Smooth muscle cell (in vitro differentiated cells): ENCODE measurements at regions not wholly inside any gene's neighbourhood (a gene's known extent, or its start where the extent isn't known, plus 50 kb on each side); places are given as distances from the start of the nearest gene placed in this dataset.
A peak's percentile ranks its signal among the peaks of the same experiment; 100 is the strongest.

Experiments used
- DNase-seq: peaks from one replicate; lab custom pipeline; 2025; ENCODE audit not compliant: unreplicated experiment; lab: John Stamatoyannopoulos, UW
- H2AFZ ChIP-seq: fragments of 200-600 bp; sonication (generic); 2 replicates; pipeline ENCODE4 v1.6.0; 2016; ENCODE audit warnings: antibody characterized with exemption, low read depth, mild to moderate bottlenecking
- H3F3A ChIP-seq: fragments of 200-600 bp; sonication (generic); 2 replicates; pipeline ENCODE4 v1.6.0; 2017; ENCODE audit warnings: antibody characterized with exemption, low read depth
- H3K27ac ChIP-seq: fragments of 200-600 bp; sonication (generic); 2 replicates; pipeline ENCODE4 v1.5.1; 2016; ENCODE audit warnings: low read depth, mild to moderate bottlenecking
- H3K27me3 ChIP-seq: fragments of 200-600 bp; sonication (generic); 2 replicates; pipeline ENCODE4 v1.6.1; 2016; ENCODE audit warnings: low read depth, mild to moderate bottlenecking
- H3K36me3 ChIP-seq: fragments of 200-600 bp; sonication (generic); 2 replicates; pipeline ENCODE4 v1.5.1; 2016; ENCODE audit warnings: low read depth
- H3K4me1 ChIP-seq: fragments of 200-600 bp; sonication (generic); 2 replicates; pipeline ENCODE4 v1.5.1; 2016; ENCODE audit warnings: low read depth
- H3K4me2 ChIP-seq: fragments of 200-600 bp; sonication (generic); 2 replicates; pipeline ENCODE4 v1.6.0; 2016; ENCODE audit warnings: mild to moderate bottlenecking
- H3K4me3 ChIP-seq: fragments of 200-600 bp; sonication (generic); 2 replicates; pipeline ENCODE4 v1.5.1; 2016; ENCODE audit warnings: mild to moderate bottlenecking
- H3K79me2 ChIP-seq: fragments of 200-600 bp; sonication (generic); 2 replicates; pipeline ENCODE4 v1.6.0; 2016; ENCODE audit warnings: low read depth, mild to moderate bottlenecking
- H3K9ac ChIP-seq: fragments of 200-600 bp; sonication (generic); 2 replicates; pipeline ENCODE4 v1.6.0; 2016; ENCODE audit warnings: low read depth
- H3K9me3 ChIP-seq: fragments of 200-600 bp; sonication (generic); replicated peaks from 2 replicates; pipeline ENCODE4 v1.5.1; 2016; ENCODE audit warnings: low read depth
- H4K20me1 ChIP-seq: fragments of 200-600 bp; sonication (generic); 2 replicates; pipeline ENCODE4 v1.6.0; 2016; ENCODE audit warnings: low read depth
- WGBS: methylation state at CpG from one replicate; pipeline ENCODE4 v1.1.7; 2016; ENCODE audit warnings: low lambda C conversion rate; 5-methylcytosine and 5-hydroxymethylcytosine counted together
- TF ChIP-seq, protein P1 (sequence below): fragments of 200-600 bp; sonication (generic); IDR thresholded peaks from 2 replicates; pipeline ENCODE4 v1.5.1; 2017; ENCODE audit warnings: borderline replicate concordance, mild to moderate bottlenecking, antibody characterized with exemption; ENCODE audit not compliant: insufficient read depth, poor library complexity, severe bottlenecking

DNA sequence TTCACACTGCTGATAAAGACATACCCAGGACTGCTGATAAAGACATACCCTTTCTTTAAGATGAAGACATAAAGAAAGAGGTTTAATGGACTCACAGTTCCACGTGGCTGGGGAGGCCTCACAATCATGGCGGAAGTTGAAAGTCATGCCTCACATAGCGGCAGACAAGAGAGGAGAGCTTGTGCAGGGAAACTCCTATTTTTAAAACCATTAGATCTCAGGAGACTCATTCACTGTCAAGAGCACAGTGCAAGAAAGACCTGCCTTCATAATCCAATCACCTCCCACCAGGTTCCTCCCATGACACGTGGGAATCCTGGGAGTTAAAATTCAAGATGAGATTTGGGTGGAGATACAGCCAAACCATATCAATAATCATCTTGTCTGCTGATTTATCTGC is 278.1 kb downstream of the SLC6A15 start:
- H3K9me3 ChIP-seq, result no peaks in the 10 kb centered on the region
- H2AFZ ChIP-seq, result no peak overlapping the region
- peaks cover 3% of the 10 kb centered on the region for H3F3A ChIP-seq
- H3K27me3 ChIP-seq, result no peaks in the 10 kb centered on the region
- H3K4me1 ChIP-seq, result no peaks in the 10 kb centered on the region
- H3K4me3 ChIP-seq, result no peak overlapping the region
- TF ChIP-seq, protein P1, sequence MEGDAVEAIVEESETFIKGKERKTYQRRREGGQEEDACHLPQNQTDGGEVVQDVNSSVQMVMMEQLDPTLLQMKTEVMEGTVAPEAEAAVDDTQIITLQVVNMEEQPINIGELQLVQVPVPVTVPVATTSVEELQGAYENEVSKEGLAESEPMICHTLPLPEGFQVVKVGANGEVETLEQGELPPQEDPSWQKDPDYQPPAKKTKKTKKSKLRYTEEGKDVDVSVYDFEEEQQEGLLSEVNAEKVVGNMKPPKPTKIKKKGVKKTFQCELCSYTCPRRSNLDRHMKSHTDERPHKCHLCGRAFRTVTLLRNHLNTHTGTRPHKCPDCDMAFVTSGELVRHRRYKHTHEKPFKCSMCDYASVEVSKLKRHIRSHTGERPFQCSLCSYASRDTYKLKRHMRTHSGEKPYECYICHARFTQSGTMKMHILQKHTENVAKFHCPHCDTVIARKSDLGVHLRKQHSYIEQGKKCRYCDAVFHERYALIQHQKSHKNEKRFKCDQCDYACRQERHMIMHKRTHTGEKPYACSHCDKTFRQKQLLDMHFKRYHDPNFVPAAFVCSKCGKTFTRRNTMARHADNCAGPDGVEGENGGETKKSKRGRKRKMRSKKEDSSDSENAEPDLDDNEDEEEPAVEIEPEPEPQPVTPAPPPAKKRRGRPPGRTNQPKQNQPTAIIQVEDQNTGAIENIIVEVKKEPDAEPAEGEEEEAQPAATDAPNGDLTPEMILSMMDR, result no peak
- no peak for DNase-seq
- H3K79me2 ChIP-seq, result no peaks in the 10 kb centered on the region
- H3K27ac ChIP-seq, result no peak overlapping the region
- H3K9ac ChIP-seq, result no peak overlapping the region
- no peak overlapping the region for H3K4me2 ChIP-seq
- H4K20me1 ChIP-seq, result no peaks in the 10 kb centered on the region
- 89% methylated on average over 4 of the region's 4 CpGs for WGBS
- no peaks in the 10 kb centered on the region for H3K36me3 ChIP-seq

DNA sequence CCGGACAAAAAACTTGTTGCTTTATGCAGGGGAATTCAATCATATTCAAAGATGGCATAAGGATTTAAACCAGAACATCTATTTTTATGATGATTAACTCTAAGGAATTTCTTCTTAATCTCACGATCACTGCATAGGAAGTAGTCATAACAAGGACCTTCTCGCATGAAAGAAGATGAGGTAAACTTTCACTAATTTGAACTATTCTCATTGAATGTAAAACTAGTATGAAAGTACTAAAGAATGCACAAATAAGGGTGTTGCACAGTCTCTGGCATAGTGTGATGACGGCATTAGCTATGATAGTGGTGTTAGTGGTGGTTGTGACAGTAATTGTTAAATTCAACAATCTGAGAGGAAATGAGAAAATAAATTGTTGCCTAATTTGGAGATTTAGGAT is 280.0 kb downstream of the SLC6A15 start:
- H3K36me3 ChIP-seq, result no peaks in the 10 kb centered on the region
- WGBS, result 52% methylated on average over 4 of the region's 4 CpGs
- H2AFZ ChIP-seq, result no peak overlapping the region
- H3K4me3 ChIP-seq, result no peak overlapping the region
- H3K27me3 ChIP-seq, result no peaks in the 10 kb centered on the region
- no peak for DNase-seq
- no peaks in the 10 kb centered on the region for H3F3A ChIP-seq
- no peaks in the 10 kb centered on the region for H3K79me2 ChIP-seq
- H4K20me1 ChIP-seq, result no peaks in the 10 kb centered on the region
- no peaks in the 10 kb centered on the region for H3K4me1 ChIP-seq
- no peak overlapping the region for H3K4me2 ChIP-seq
- H3K27ac ChIP-seq, result peak overlapping the region; percentile 45
- H3K9me3 ChIP-seq, result no peaks in the 10 kb centered on the region
- TF ChIP-seq, protein P1, result no peak
- no peak overlapping the region for H3K9ac ChIP-seq

DNA sequence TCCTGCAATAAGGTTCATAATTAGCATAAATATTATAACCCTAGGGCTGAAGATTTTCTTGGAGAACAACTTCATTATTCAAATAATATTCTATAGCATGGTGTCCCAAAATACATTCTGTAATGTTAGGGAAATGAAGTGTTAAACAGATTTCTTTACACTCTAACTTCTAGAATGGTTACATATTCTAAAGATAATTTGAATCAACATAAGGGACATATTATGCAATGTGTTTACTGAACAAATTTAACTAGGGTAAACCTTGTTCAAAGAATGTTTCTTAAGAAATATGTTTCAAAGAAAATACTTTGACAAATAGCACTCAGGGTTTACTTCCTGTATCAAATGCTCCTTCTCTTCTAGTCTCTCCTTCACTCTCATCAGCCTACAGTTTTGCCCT is 281.6 kb downstream of the SLC6A15 start:
- no peak for DNase-seq
- no peaks in the 10 kb centered on the region for H3K79me2 ChIP-seq
- H4K20me1 ChIP-seq, result no peaks in the 10 kb centered on the region
- H3K4me1 ChIP-seq, result no peaks in the 10 kb centered on the region
- H3K27ac ChIP-seq, result no peak overlapping the region
- no peak overlapping the region for H3K4me3 ChIP-seq
- H2AFZ ChIP-seq, result no peak overlapping the region
- no peaks in the 10 kb centered on the region for H3K36me3 ChIP-seq
- no peaks in the 10 kb centered on the region for H3F3A ChIP-seq
- H3K27me3 ChIP-seq, result no peaks in the 10 kb centered on the region
- no peaks in the 10 kb centered on the region for H3K9me3 ChIP-seq
- TF ChIP-seq, protein P1, result no peak
- no peak overlapping the region for H3K4me2 ChIP-seq
- H3K9ac ChIP-seq, result no peak overlapping the region

DNA sequence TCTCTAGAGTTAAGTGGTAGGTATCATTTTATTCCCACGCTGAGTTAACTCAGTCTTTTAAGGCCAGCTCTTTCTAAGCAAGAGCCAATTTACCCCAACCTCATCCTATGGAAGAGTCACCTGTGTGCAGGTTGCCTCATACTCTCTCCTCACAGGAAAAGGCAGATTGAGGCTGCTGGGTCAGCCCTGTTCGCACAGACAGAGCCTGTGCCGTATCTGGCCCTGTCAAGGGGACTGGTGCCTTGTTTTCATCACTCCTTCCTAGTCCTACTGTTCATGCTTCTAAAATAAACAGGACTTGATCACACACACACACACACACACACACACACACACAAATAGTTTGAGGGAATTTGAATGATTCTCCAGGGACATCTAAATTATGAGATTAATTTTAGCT is 285.0 kb downstream of the SLC6A15 start:
- Histone ChIP-seq H3K27ac (no peak overlapping the region), H3K27me3 (no peaks in the 10 kb centered on the region), H3K9ac (no peak overlapping the region), H3K4me3 (no peak overlapping the region), H4K20me1 (no peaks in the 10 kb centered on the region), H3F3A (no peaks in the 10 kb centered on the region), H3K4me2 (no peak overlapping the region), H2AFZ (peak overlapping the region; percentile 51), H3K9me3 (no peaks in the 10 kb centered on the region), H3K4me1 (no peaks in the 10 kb centered on the region), H3K36me3 (no peaks in the 10 kb centered on the region), H3K79me2 (no peaks in the 10 kb centered on the region)
- TF ChIP-seq, protein P1, result no peak
- DNase-seq, result no peak
- 55% methylated on average over 3 of the region's 3 CpGs for WGBS
